ENCODE measurements at regions not wholly inside any gene's neighbourhood (a gene's known extent, or its start where the extent isn't known, plus 50 kb on each side); places are given as distances from the start of the nearest gene placed in this dataset.

DNA sequence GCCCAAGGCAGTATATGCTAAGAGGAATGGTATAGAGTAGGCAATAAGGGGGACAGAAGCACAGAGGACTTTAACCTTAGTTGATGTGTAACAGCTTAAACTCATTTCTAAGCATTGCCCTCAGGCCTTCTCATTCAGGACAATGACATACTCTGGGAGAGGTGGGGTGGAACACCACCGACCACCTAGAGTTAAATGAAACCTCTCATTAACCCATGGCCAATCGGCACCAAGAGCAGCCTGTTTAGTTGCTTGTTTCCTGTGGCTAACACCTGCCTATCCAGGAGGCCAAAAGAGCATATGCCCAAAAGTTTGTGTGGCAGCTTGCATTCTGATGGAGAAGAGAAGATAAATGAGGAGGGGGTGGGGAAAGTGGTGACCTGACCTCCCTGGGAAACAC, 50.0 kb downstream of the PABIR2 start:
- Mint-ChIP-seq H3K9me3 (no peaks in the 10 kb centered on the region), H3K4me1 (no peaks in the 10 kb centered on the region), H3K27ac (no peak overlapping the region), H3K27me3 (no peaks in the 10 kb centered on the region), H3K36me3 (no peaks in the 10 kb centered on the region), H3K4me3 (no peak overlapping the region)
- no peak for DNase-seq

DNA sequence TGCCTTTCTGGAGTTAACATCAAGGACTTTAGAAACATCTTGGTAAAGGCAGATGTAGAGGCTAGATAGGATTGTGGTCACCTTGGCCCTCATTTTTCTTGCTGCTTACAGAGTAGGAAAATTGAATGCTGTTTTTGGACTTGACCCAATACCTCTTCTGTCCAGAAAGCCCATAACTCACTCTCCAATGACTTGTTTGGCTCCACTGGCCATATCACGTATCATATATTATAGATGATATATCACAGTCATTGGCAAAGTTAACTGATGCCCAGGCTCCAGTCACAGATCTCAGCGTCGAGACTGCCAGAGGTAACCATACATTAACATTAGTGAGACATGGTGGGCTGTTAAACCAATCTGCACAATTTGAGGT, 50.6 kb downstream of the PABIR2 start:
- H3K36me3 Mint-ChIP-seq, result no peaks in the 10 kb centered on the region
- H3K27ac Mint-ChIP-seq, result no peak overlapping the region
- H3K4me3 Mint-ChIP-seq, result no peak overlapping the region
- no peaks in the 10 kb centered on the region for H3K4me1 Mint-ChIP-seq
- no peaks in the 10 kb centered on the region for H3K27me3 Mint-ChIP-seq
- H3K9me3 Mint-ChIP-seq, result no peaks in the 10 kb centered on the region
- DNase-seq, result no peak

DNA sequence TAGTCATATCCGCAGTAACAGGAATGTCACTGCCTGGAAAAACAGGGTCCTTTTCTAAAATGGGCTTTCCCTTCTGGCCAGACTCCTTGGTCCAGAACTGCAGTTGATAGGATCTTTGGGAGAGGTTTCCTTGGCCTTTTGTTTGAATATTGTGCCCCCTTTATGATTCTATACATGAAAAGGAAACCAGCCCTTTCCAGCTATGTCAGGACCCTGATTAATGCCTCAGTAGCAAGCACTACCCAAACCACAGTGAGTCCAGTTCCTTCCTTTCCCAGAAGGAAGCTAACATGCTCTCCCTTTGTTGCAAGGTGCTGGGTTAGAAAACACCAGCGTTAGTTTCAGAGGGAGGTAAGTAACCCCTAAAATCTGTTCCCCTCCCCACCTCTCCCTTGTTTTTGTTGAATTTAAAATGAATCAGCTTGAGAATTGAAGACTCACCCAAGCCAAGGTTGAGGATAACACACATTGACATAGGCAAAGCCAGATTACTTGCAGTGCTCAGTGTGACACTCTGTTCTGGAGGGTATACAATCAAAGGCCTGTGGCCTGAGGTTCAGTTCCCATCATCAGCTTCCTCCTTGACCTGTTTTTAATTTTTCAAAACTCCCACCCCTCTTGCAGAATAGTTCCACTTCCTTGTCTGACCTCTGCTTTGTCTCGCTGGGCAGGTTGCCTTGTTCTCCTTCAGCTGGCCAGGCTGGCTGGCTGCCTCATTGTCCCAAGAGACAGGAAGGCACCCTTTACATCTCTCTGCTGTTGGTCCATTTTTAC, 51.2 kb downstream of the PABIR2 start:
- H3K4me3 Mint-ChIP-seq, result no peak overlapping the region
- no peak overlapping the region for H3K27ac Mint-ChIP-seq
- no peak for DNase-seq
- H3K36me3 Mint-ChIP-seq, result no peaks in the 10 kb centered on the region
- no peaks in the 10 kb centered on the region for H3K4me1 Mint-ChIP-seq
- H3K27me3 Mint-ChIP-seq, result no peaks in the 10 kb centered on the region
- no peaks in the 10 kb centered on the region for H3K9me3 Mint-ChIP-seq

DNA sequence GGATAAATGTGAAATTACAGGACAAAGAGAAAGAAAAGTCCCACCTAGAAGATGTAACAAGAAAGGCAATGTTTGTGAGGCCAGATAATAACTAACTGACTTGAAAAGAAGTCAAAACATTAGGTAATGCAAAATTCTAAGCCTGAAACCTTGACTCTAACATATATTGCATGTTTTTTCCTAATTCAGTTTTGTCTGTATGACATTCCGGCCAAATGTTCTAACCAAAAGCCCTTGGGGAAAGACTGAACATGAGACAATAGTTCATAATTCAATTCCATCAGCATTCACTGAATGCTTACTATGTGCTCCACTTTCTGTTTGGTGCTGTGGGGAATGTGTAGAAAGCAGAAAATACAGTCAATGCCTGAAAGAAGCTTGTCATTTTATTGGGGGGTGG, 53.9 kb downstream of the PABIR2 start:
- H3K27me3 Mint-ChIP-seq, result no peaks in the 10 kb centered on the region
- no peaks in the 10 kb centered on the region for H3K36me3 Mint-ChIP-seq
- no peaks in the 10 kb centered on the region for H3K4me1 Mint-ChIP-seq
- H3K4me3 Mint-ChIP-seq, result no peak overlapping the region
- no peak overlapping the region for H3K27ac Mint-ChIP-seq
- DNase-seq, result no peak
- no peaks in the 10 kb centered on the region for H3K9me3 Mint-ChIP-seq

DNA sequence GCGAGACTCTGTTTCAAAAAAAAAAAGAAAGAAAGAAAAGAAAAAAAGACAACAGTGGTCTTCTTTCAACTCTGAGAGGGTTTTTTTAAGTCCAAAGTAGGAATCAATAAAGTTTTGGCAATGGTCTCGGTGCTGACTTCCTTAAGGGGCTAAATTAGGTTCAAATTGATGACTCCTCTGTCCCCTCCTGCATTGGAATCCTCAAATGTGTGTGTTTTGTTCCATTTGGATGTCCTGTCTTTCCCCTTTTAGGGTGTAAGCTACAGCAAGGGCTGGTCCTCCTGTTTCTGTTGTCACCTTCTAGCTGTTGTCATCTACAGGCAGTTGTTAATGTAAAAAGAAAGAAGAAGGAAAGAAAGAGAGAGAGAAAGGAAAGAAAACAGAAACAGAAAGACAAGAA, 54.4 kb downstream of the PABIR2 start:
- no peak overlapping the region for H3K4me3 Mint-ChIP-seq
- no peak overlapping the region for H3K27ac Mint-ChIP-seq
- no peak for DNase-seq
- no peaks in the 10 kb centered on the region for H3K9me3 Mint-ChIP-seq
- no peaks in the 10 kb centered on the region for H3K36me3 Mint-ChIP-seq
- no peaks in the 10 kb centered on the region for H3K4me1 Mint-ChIP-seq
- no peaks in the 10 kb centered on the region for H3K27me3 Mint-ChIP-seq

DNA sequence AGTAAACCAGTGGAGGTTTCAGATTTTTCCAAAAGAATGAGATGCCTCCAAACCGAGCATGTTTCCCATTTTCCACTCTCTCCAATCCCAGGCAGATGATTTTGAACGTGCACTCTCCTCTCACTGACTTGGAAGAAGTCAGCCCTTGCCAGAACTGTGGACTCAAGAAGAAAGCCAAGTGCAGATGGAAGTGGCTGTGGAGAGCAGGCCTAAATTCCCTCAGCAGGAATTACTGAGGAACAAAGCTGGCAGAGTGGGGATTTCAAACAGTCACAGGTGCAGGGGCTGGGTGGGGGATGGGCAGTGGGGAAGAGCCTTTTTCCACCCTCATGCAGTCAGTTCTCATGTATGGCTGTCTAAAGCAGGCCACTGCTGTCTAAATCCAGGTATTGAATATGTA, 55.3 kb downstream of the PABIR2 start:
- no peaks in the 10 kb centered on the region for H3K9me3 Mint-ChIP-seq
- no peaks in the 10 kb centered on the region for H3K36me3 Mint-ChIP-seq
- DNase-seq, result no peak
- no peaks in the 10 kb centered on the region for H3K27me3 Mint-ChIP-seq
- H3K4me1 Mint-ChIP-seq, result no peaks in the 10 kb centered on the region
- H3K4me3 Mint-ChIP-seq, result no peak overlapping the region
- H3K27ac Mint-ChIP-seq, result no peak overlapping the region

DNA sequence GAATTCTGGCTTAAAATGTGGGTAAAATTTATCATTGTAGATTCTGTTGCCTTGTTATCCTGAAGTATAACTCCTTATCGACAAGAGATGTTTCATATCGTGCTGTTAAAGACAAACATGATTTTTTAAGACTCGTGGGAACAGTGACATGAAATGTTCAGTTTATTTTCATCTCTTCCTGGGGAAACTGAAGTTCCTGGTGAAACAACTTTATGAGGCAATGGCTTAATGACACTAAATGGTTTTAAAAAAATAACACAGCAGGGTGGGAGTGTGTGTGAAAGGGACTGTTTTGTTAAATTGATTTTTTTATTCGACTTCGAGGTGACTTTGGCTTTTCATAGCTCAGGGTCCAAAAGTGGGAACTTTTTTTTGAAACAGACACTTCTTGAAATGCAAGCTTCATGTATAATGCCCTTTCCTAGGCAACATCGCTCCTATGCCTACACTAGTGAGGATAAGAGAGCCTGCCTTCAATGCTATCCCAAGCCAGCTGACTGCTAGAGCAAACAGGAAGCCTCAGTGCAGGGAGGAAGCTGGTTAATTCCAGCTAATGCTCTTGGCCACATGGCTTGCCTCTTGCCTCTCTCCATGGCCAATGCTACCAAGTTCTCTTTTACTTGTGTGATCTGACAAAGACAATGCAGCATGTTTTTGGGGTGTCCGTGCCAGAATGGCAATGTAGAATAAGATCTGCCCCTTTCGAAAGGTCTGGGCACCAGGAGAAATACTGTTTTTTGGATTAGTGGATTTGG, 57.8 kb downstream of the PABIR2 start:
- Mint-ChIP-seq H3K27ac (no peak overlapping the region), H3K9me3 (no peaks in the 10 kb centered on the region), H3K4me1 (no peaks in the 10 kb centered on the region)

DNA sequence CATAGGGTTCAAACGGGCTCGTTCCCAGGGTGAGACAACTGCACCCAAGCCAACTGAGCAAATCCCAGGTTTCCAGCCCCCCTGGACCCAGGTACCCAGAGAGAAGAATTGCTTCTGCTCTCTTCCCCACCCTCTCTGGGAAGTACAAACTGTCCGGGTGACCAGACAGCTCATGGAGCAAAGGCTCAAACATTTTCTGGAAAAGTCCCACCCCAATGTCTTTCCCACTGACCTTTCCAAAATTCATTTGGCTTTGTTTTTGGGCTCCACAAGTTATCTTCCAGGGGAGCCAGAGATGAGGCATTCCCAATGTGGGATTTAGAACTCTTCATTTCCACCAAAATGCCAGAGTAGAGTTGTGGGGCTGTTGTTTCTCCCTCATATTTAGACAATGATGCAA, 58.6 kb downstream of the PABIR2 start:
- no peaks in the 10 kb centered on the region for H3K36me3 Mint-ChIP-seq
- H3K27ac Mint-ChIP-seq, result no peak overlapping the region
- no peaks in the 10 kb centered on the region for H3K27me3 Mint-ChIP-seq
- no peaks in the 10 kb centered on the region for H3K4me1 Mint-ChIP-seq
- H3K4me3 Mint-ChIP-seq, result no peak overlapping the region
- DNase-seq, result no peak
- no peaks in the 10 kb centered on the region for H3K9me3 Mint-ChIP-seq

More for the DNA sequence above, 57.8 kb downstream of the PABIR2 start:
- no peak overlapping the region for H3K4me3 Mint-ChIP-seq
- no peaks in the 10 kb centered on the region for H3K27me3 Mint-ChIP-seq
- DNase-seq, result no peak
- H3K36me3 Mint-ChIP-seq, result no peaks in the 10 kb centered on the region

DNA sequence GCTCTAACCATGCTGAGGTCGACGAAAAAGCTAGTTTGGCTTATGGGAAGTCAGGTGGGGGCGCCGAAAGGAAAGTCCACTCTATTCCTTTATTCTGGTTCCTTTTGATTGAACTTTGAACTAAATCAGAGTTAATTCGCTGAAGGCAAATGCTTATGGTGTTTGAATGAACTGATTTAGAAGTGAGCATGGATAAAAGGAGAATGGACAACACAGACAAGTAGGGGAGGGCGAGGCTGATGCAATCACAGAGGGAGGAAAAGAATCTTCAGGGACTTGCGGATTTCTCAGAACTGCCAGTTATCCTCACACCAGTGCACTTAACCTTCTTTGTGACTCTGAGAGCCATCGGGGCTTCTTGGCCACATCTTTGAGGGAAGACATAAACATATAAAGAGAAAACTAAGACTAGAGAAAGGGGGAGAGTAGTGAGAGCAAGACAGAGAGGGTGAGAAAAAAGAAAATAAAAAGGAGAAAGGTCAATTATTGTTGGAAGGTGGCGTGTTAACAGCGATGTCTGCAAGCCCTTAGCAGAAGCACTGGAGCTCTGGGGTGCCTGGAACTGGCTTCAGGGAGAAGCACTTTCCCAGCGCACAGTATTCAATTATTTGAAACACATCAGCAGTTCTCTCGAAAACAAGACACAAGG, 59.2 kb downstream of the PABIR2 start:
- DNase-seq, result no peak
- Mint-ChIP-seq H3K36me3 (no peaks in the 10 kb centered on the region), H3K27ac (no peak overlapping the region), H3K9me3 (no peaks in the 10 kb centered on the region), H3K4me1 (no peaks in the 10 kb centered on the region), H3K27me3 (no peaks in the 10 kb centered on the region), H3K4me3 (no peak overlapping the region)

DNA sequence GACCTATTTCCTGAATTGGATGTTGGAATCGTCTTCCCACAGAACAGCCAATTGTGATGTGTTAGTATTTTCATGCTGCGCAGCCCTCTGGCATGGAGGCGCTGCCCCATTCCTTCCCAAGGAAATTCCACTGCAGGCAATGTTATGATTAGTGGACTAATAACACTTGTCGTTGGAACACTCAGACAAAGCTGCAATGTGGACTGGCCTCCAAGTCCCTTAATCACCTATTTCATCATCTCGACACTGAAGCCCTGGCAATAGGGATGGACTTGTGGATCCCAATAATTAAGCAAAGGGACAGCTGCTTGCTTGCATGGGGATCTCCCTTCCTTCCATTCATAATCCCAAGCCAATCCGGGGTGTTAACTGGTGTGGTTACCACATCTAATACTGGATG, 59.9 kb downstream of the PABIR2 start:
- no peak for DNase-seq
- Mint-ChIP-seq H3K27me3 (no peaks in the 10 kb centered on the region), H3K4me1 (no peaks in the 10 kb centered on the region), H3K4me3 (no peak overlapping the region), H3K27ac (no peak overlapping the region), H3K36me3 (no peaks in the 10 kb centered on the region), H3K9me3 (no peaks in the 10 kb centered on the region)

DNA sequence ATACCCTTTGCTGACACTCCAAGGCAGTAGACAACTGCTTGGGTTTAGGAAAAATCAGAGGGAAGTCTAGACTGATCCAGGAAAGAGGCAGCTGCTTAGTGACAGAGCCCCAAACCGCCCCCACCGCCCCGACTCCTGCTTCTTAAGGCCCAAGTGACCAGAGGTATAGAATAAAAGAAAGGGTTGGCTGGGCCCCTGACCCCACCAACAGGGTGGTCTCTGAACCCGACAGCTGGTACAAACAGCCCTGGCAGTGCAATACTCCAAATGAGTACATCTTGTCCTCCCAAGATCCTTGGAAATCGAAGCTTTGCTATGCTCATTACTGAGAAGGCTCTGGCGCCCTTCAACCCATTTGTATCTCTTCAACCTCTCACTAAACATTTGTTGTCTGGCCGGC, 60.6 kb downstream of the PABIR2 start:
- Mint-ChIP-seq H3K9me3 (no peaks in the 10 kb centered on the region), H3K27ac (no peak overlapping the region), H3K4me1 (no peaks in the 10 kb centered on the region), H3K27me3 (no peaks in the 10 kb centered on the region), H3K36me3 (no peaks in the 10 kb centered on the region), H3K4me3 (no peak overlapping the region)
- no peak for DNase-seq

DNA sequence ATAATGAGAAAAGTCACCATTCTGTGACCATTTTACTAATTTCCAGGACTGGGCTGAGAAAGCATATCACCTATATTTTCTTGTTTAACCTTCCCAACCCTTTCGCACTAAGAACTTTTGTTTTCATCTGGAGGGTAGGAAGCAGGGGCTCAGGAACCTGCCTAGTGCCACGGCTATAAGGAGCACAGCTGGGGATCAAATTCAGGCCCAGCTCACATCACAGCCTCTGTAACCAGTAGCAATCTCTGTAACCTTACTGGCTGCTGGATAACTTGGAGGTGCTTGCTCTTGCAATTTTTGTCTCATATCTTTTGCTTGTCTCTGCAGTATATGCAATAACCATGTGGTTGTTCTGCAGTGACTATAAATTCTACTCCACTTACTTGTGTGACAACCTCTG, 62.0 kb downstream of the PABIR2 start:
- Mint-ChIP-seq H3K4me3 (no peak overlapping the region), H3K27me3 (no peaks in the 10 kb centered on the region), H3K4me1 (no peaks in the 10 kb centered on the region), H3K36me3 (no peaks in the 10 kb centered on the region), H3K9me3 (no peaks in the 10 kb centered on the region), H3K27ac (no peak overlapping the region)
- DNase-seq, result no peak

DNA sequence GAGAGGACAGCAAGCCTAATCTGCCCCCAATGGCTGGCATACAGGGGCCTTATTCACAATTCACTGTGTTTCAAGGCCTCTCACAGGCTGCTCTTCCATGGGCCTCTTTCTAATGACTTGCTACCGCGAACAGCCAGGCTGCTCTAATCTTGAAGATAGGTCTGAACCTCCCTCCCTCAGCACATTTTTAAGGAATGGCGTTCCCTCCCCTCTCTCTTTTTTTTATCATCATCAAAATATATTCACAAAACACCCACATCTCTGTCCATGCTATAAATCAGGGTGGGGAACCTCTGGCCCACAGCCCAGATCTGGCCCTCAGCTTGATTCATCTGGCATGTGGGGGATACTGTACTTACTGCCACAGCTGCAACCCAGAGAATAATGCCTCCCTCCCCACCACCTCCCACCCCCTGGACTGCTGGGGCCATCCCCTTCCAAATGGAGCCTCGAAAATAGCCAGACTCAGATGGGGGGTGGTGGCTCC, 62.5 kb downstream of the PABIR2 start:
- no peaks in the 10 kb centered on the region for H3K36me3 Mint-ChIP-seq
- no peaks in the 10 kb centered on the region for H3K27me3 Mint-ChIP-seq

DNA sequence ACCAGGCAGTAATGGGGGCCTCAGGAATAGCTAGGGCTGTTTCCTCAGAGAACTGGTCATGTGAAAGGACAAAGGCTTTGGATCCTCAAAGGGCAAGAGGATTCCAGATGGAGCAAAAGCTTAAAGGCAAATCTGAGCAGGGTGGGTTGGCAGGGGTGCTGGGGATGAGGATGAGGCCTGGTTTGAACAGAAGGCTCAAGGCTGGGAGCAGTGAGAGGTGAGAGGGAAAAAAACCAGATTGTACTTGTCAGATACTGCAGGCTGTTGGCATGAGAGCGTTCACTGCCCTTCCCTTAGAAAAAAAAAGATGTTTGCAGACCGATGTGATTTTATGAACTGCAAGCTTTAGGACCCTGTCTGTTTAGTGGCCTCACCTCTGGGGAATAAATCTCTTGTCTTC, 63.4 kb downstream of the PABIR2 start:
- Mint-ChIP-seq H3K27me3 (no peaks in the 10 kb centered on the region), H3K4me1 (no peaks in the 10 kb centered on the region), H3K4me3 (no peak overlapping the region), H3K36me3 (no peaks in the 10 kb centered on the region), H3K9me3 (no peaks in the 10 kb centered on the region), H3K27ac (no peak overlapping the region)
- no peak for DNase-seq

More for the DNA sequence above, 62.5 kb downstream of the PABIR2 start:
- H3K4me3 Mint-ChIP-seq, result no peak overlapping the region
- H3K4me1 Mint-ChIP-seq, result no peaks in the 10 kb centered on the region
- H3K9me3 Mint-ChIP-seq, result no peaks in the 10 kb centered on the region
- no peak for DNase-seq
- H3K27ac Mint-ChIP-seq, result no peak overlapping the region

DNA sequence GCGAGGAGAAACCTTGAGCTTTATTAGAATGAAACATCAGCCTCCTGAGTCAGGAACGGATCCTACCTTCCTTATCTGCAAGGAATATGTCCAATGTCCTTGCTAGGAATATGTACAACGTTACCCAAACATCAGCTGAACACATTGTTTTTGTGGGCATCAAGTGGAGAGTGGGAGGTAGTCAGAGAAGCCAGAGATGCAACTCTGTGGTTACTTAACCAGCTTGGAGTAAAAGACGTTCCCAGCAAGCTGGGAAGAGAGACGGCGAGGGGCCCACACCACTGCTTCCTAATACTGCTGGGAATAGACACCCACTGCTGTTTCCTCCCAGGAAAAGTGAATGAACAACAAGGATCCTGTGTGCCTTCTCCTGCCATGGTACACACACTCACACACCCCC, 64.3 kb downstream of the PABIR2 start:
- Mint-ChIP-seq H3K36me3 (no peaks in the 10 kb centered on the region), H3K4me3 (no peak overlapping the region), H3K27ac (no peak overlapping the region), H3K27me3 (no peaks in the 10 kb centered on the region), H3K9me3 (no peaks in the 10 kb centered on the region), H3K4me1 (no peaks in the 10 kb centered on the region)
- DNase-seq, result no peak

All from activated naive CD8-positive, alpha-beta T cell treated with anti-CD3 and anti-CD28 coated beads for 36 hours (primary cell).